ENCODE measurements at regions not wholly inside any gene's neighbourhood (a gene's known extent, or its start where the extent isn't known, plus 50 kb on each side); places are given as distances from the start of the nearest gene placed in this dataset.

- TF ChIP-seq CTCF (conservative IDR thresholded peaks at IDR 0.05 in 1 of 2, IDR thresholded peaks at IDR 0.05 in 1 of 2; ENCODE audit: extremely low read depth in 1 of 2, insufficient read depth in 1 of 2, low read depth in 1 of 2, low read length in 2 of 2) (no peak), EZH2 (IDR thresholded peaks at IDR 0.05; ENCODE audit: borderline replicate concordance, low read length) (no peak)
These were observed 409.3 kb upstream of the MMADHC start for GRCh38 chr2:149996901-149997300.
